ELR (cell line): ENCODE measurements at regions not wholly inside any gene's neighbourhood (a gene's known extent, or its start where the extent isn't known, plus 50 kb on each side); places are given as distances from the start of the nearest gene placed in this dataset.
A peak's percentile ranks its signal among the peaks of the same experiment; 100 is the strongest.

ENCODE experiments used
- DNase-seq: peaks from one replicate; pipeline ENCODE4 v3.0.0-alpha.2; 2015; ENCODE audit warnings: low read depth

DNA sequence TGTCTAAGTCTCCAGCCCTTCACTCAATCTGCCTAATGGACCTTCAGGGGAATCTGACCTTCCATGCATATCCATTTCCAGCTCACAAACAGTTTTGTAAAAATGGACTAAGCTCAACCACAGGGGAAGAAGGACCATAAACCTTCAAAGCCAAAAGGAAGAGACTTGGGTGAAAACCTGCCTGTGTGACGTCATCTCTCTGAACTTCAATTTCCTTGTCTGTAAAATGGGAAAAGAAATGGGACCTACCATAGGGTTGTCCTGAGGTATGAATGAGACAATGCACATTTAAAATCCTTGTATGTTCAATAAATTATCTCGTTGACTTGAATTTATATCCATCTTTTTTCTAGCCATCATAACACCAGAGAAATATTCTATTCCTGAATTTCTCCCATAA is 370.7 kb downstream of the INSC start:
- DNase-seq = no peak

- DNase-seq = no peak
Measured at GRCh38 chr11:15489281-15489680, 374.6 kb downstream of the INSC start.

GRCh38 chr11:15490535-15490934 is 375.8 kb downstream of the INSC start:
- no peak for DNase-seq

- DNase-seq = peak; percentile 47
Measured at GRCh38 chr11:15493066-15493465, 378.3 kb downstream of the INSC start.

DNA sequence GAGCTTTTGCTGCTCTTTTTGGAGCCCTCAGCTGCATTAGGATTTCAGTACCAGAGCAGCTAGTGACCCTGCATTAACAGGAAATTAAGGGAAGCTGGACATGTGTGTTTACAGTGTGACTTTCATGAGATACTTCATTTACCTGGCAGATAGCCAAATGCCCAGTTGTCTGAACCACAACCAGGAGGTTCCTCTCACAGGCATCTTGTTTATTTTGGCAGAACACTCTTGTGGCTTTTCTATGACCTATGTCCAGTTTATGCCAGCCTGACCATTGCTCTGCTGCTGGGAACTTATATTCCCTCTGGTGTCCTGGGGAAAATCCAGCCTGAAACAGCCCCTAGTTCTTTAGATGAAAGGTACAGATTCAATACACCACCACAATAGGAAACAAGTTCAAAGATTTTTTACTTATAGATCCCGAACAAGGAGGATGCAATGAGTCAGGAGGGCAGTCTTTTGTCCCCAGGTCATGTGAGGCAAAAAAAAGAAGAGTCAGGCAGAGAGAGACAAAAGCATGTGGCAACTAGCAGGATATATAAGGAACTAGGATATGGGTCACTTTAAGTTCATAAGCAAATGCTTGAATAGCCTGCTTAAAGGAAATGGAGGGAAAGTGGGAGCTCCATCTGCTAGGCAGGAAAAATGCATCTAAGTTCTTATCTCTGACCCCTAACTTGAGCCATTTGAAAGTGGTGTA is 379.3 kb downstream of the INSC start:
- DNase-seq = peak; percentile 1

DNA sequence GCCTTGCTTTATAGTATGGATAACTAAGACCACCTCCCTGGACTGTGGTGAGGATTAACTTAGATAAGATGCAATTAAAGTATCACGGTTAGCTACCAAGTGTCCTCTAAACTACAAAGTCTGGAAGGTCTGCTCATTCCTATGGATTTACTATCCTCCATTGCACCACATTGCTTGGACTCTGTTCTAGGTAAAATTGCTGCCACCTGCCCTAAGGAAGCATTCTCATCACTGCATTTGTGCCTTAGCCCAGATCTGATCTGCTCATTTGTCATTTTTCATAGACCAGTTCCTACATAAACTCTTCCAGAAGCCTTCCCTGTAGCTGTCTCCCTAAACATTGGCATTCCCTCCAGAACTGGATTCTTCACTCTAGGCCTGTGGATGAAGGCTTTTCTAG is 380.0 kb downstream of the INSC start:
- DNase-seq = no peak

DNA sequence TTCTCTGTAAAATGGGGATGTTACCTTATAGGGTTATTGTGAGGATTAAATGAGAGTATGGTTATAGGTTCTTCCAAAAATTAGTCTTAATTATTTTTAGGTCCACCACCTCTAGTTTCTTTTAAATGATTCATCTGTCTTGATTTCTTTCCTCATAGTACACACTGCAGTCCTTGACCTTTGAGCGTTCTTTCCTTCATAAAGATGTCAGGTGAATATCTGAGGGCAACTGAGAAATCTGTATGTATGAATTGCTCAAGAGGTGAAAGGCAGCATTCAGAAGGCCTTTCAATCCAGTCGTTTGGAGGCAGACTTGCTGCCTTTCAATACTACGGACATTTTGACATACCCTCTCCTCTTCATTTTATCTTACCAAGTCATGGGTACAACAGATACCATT is 380.7 kb downstream of the INSC start:
- no peak for DNase-seq

GRCh38 chr11:15497366-15497765 is 382.6 kb downstream of the INSC start:
- DNase-seq = no peak

GRCh38 chr11:15499674-15500073 is 385.0 kb downstream of the INSC start:
- no peak for DNase-seq

DNA sequence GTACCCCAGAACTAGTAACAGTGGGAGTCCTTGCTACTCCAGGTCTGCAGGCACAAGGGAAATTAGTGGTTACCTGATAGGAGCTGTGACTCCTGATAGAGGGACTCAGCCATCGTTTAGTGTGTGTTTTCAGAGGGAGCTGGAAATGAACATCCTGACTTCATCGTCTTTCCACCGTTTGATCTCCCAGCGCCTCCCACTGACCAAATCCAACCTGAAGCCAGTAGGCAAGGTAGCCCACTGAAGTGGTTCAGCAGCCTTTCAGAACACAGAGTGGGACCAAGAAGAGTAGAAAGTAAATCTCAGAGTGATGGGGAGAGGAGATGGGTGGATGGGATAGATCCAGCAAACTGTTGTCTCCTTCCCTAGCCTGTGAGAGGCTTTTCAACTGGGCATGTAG is 385.9 kb downstream of the INSC start:
- DNase-seq = no peak

DNA sequence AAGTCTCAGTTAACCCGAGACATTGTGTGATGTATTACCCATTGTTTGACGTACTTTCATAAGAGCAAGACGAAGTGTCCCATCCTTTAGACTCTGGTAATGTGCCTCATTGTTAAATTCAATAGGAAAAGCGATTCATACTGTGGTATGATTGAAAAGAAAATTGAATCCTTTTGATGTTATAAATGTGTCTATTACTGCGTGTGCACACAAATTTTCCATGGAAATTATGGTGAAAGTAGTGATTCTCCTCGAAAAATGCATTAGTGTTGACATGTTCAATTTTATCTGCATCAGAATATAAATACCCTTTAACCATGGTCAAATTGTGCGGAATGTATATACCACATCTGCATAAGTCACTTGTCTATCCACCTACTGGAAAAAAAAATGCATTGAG is 386.8 kb downstream of the INSC start:
- DNase-seq = no peak

- DNase-seq = no peak
Measured at GRCh38 chr11:15505155-15505554, 390.4 kb downstream of the INSC start.

DNA sequence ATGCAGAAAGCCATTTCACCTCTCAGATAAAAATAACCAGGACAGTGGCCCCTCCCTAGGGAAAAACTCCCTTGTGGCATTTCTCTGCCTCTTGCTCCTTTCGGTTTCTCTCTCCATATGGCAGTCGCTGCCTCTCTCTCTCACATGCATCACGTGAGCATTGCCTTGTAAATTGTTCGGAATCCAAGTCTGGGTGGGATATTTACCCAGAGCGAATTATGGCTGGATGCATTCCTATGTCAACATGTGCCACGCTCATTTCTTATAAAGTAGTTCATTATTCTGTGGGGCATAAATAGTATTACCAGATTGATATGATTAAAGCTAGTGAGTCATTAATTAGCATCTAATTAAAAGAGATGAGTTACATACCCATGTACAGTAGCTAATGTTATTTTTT is 392.9 kb downstream of the INSC start:
- DNase-seq = no peak

GRCh38 chr11:15509082-15509481 is 394.4 kb downstream of the INSC start:
- DNase-seq = no peak

DNA sequence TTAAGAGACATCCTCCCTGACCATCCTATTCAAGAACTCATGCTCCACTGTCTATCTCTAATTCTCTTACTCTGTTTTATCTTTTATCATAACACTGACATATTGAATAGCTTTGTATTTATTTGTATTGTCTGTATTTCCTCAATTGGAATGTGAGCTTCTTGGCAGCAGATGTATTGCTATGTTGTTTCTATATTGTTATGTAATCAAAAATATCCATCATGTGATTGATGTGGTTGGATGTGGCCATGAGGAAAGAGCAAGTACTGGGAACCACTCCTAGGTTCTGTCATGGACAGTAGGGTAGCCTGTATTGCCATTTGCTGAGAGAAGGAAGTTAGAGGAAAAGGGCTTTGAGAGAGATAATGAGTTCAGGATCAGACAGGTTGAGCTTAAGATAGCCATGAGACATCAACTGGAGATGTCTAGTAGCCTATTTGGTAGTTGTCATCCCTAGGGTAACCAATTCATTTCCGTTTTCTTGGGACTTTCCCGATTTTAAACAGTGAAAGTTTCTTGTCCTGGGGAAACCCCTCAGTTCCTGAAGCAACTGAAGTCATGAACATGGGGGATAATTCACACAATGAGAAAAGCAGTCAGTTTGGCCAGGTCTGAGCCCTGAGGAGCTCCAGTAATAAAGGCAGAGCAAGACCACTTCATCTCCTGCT is 404.5 kb downstream of the INSC start:
- DNase-seq = no peak

DNA sequence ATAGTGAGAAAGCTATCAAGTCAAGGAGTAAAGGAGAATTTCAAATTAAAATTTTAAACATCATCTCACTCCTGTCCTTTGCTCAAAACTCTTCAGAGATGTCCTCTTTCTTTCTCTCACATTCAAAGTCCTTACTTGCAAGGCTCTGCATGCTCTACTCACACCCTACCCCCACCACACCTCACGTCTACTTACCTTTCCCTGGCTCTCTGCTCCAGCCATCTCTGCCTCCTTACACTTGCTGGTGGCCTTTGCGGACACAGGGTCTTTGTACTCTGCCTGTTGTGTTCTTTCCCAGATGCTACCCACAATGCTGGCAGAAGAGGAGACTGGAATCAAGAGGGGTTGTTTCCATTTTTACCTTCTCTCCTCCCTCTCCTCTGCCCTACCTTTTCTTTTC is 405.2 kb downstream of the INSC start:
- DNase-seq = no peak

DNA sequence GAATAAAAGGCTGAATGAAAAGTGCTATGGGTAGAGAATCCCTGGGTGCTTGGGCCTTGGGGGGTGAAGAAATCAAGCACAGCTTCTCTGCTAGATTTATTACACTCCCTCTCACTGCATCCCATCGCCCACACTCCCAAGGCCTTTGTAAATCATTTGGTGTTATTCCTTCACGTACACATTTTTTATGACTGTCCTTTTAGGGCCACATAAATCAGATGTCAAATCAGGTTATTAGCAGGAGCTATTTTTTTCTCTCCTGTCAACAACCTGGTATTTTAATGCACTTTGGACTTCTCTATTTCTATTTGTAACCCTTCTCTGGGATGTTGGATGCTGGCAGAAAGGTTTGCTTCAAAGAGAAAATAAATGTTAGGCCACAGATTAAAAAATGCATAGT is 408.8 kb downstream of the INSC start:
- DNase-seq = no peak

- DNase-seq = no peak
Measured at GRCh38 chr11:15525582-15525981, 410.9 kb downstream of the INSC start.

DNA sequence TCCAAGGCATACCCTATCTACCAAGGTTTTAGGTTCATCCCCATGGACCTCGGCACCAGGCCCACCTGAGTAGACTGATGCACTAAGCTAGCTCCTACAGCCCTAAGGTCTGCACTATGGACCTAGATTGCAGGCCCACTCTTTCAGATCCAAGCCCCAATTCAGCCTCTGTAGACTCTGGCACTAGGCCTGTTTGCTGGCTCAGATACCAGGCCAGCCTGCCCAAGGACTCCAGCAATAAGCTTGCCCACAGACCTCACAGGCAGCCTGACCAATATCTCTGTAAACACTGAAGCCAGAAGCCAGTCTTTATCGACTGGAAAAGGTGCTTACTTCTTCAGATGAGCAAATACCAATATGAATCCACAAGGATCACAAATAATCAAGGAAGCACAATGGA is 411.3 kb downstream of the INSC start:
- DNase-seq = no peak

GRCh38 chr11:15526859-15527450 is 412.2 kb downstream of the INSC start:
- no peak for DNase-seq

DNA sequence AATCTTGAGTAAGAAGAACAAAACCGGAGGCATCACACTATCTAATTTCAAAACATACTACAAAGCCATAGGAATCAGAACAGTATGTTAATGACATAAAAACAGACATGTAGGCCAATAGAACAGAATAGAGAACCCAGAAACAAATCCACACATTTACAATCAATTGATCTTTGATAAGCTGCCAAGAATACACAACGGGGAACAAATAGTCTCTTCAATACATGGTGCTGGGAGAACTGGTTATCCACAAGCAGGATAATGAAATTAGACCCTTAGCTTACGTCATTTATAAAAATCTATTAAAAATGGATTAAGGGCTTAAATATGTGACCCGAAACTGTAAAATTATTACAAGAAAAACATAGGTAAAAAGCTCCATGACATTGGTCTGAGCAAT is 417.7 kb downstream of the INSC start:
- no peak for DNase-seq

GRCh38 chr11:15534266-15534665 is 419.5 kb downstream of the INSC start:
- DNase-seq = no peak

DNA sequence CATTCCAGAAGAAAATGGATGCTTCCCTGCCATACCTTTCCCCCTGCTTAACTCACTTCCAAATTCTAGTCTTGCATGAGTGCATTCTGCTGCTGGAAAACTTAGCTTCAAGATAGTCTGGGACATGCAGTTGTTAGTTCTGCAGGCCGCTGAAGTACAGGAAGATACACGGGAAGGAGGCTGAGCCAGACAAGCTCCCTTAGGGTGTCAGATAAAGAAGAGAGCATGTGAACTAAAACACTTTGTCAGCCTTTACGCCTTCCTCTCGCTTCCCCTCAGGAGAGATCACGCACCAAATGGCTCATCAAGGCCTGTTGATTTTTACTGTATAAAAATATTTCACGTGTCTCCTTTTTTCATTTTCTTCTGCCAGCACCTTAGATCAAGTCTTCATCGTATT is 420.7 kb downstream of the INSC start:
- no peak for DNase-seq

DNA sequence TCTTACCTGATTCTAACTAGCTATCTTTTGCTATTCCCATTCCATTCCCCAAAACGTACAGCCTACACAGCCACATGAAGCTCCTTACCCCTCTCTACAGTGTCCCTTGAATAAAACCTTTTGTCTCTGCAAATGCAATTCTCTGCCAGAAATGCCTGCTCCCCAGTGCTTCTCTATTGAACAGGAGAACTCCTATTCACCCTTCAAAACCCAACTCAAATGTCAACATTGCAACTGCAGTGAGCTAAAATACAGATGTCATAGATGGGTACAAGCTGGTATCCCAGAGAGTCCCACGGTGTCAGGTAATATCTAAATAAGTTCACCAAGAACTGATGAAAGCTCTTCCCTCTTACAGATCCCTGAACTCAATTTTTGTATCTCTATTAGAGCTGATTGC is 421.7 kb downstream of the INSC start:
- DNase-seq = no peak
